ENCODE measurements at regions not wholly inside any gene's neighbourhood (a gene's known extent, or its start where the extent isn't known, plus 50 kb on each side); places are given as distances from the start of the nearest gene placed in this dataset.
"Not testable (repeated sequence)": the region's sequence is repeated elsewhere in the genome, so short reads cannot be mapped to it uniquely, and the experiment has no call there.

- no peak for TF ChIP-seq EZH2 (IDR thresholded peaks at IDR 0.05; ENCODE audit: low read depth, unreplicated experiment)
- no peak for TF ChIP-seq ZNF114 (CRISPR knock-in tag; IDR thresholded peaks at IDR 0.05)
- TF ChIP-seq STAT1 (IDR thresholded peaks at IDR 0.05; ENCODE audit: unreplicated experiment): no peak
- TF ChIP-seq, protein P1, sequence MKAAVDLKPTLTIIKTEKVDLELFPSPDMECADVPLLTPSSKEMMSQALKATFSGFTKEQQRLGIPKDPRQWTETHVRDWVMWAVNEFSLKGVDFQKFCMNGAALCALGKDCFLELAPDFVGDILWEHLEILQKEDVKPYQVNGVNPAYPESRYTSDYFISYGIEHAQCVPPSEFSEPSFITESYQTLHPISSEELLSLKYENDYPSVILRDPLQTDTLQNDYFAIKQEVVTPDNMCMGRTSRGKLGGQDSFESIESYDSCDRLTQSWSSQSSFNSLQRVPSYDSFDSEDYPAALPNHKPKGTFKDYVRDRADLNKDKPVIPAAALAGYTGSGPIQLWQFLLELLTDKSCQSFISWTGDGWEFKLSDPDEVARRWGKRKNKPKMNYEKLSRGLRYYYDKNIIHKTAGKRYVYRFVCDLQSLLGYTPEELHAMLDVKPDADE (IDR thresholded peaks at IDR 0.05): no peak
- TF ChIP-seq CREB1 (CRISPR knock-in tag; IDR thresholded peaks at IDR 0.05; ENCODE audit: low read depth): no peak
Observed at GRCh38 chr6:81023007-81023582, 729.4 kb downstream of the TENT5A start (continued).

GRCh38 chr6:81017586-81017985 lies 734.9 kb downstream of the TENT5A start:
- not testable (repeated sequence) for H3K4me2 ChIP-seq; H4K20me1 ChIP-seq (replicated peaks; ENCODE audit: insufficient read depth); H3K79me2 ChIP-seq (replicated peaks; ENCODE audit: insufficient read depth); H3K9me2 ChIP-seq (ENCODE audit: insufficient read depth); H3K4me1 Mint-ChIP-seq; H3K4me1 ChIP-seq (ENCODE audit: insufficient read depth); ATAC-seq; H3K4me3 Mint-ChIP-seq; H3F3A ChIP-seq (replicated peaks; ENCODE audit: low read depth); H2AFZ ChIP-seq; DNase-seq (ENCODE audit: low spot score); H3K27ac Mint-ChIP-seq; H3K27me3 ChIP-seq (ENCODE audit: insufficient read depth); H3K27ac ChIP-seq (ENCODE audit: low read depth); H3K27me3 Mint-ChIP-seq (ENCODE audit: insufficient read depth, low read depth, poor library complexity); H3K4me3 ChIP-seq
- H3K36me3 ChIP-seq (ENCODE audit: insufficient read depth): peaks cover 23% of the 10 kb centered on the region
- Mint-ChIP-seq H3K36me3 (ENCODE audit: low read depth) (peaks cover 42% of the 10 kb centered on the region; the same call in 2 of the 3 replicates), H3K9me3 (peaks cover 89% of the 10 kb centered on the region)

- Mint-ChIP-seq H3K27me3 (ENCODE audit: insufficient read depth, low read depth, poor library complexity) (no peaks in the 10 kb centered on the region), H3K9me3 (peaks cover 32% of the 10 kb centered on the region), H3K4me3 (no peak overlapping the region), H3K4me1 (no peaks in the 10 kb centered on the region), H3K36me3 (ENCODE audit: low read depth) (peaks cover 16% of the 10 kb centered on the region), H3K27ac (no peak overlapping the region)
- Histone ChIP-seq H3K9me2 (ENCODE audit: insufficient read depth) (no peaks in the 10 kb centered on the region), H3K79me2 (replicated peaks; ENCODE audit: insufficient read depth) (no peaks in the 10 kb centered on the region), H3K36me3 (ENCODE audit: insufficient read depth) (no peaks in the 10 kb centered on the region), H3K4me3 (no peak overlapping the region), H2AFZ (no peak overlapping the region), H3F3A (replicated peaks; ENCODE audit: low read depth) (no peaks in the 10 kb centered on the region), H4K20me1 (replicated peaks; ENCODE audit: insufficient read depth) (no peaks in the 10 kb centered on the region), H3K27me3 (ENCODE audit: insufficient read depth) (no peaks in the 10 kb centered on the region), H3K4me1 (ENCODE audit: insufficient read depth) (no peaks in the 10 kb centered on the region), H3K27ac (ENCODE audit: low read depth) (no peak overlapping the region), H3K4me2 (no peak overlapping the region)
- DNase-seq (ENCODE audit: low spot score) (no peak), ATAC-seq (no peak)
- TF ChIP-seq NANOG (IDR thresholded peaks at IDR 0.05; ENCODE audit: borderline replicate concordance): no peak
- no peak for TF ChIP-seq CREB1 (CRISPR knock-in tag; IDR thresholded peaks at IDR 0.05; ENCODE audit: low read depth)
- TF ChIP-seq EZH2phosphoT487 (IDR thresholded peaks at IDR 0.05; ENCODE audit: unreplicated experiment): no peak
- TF ChIP-seq, protein P2, sequence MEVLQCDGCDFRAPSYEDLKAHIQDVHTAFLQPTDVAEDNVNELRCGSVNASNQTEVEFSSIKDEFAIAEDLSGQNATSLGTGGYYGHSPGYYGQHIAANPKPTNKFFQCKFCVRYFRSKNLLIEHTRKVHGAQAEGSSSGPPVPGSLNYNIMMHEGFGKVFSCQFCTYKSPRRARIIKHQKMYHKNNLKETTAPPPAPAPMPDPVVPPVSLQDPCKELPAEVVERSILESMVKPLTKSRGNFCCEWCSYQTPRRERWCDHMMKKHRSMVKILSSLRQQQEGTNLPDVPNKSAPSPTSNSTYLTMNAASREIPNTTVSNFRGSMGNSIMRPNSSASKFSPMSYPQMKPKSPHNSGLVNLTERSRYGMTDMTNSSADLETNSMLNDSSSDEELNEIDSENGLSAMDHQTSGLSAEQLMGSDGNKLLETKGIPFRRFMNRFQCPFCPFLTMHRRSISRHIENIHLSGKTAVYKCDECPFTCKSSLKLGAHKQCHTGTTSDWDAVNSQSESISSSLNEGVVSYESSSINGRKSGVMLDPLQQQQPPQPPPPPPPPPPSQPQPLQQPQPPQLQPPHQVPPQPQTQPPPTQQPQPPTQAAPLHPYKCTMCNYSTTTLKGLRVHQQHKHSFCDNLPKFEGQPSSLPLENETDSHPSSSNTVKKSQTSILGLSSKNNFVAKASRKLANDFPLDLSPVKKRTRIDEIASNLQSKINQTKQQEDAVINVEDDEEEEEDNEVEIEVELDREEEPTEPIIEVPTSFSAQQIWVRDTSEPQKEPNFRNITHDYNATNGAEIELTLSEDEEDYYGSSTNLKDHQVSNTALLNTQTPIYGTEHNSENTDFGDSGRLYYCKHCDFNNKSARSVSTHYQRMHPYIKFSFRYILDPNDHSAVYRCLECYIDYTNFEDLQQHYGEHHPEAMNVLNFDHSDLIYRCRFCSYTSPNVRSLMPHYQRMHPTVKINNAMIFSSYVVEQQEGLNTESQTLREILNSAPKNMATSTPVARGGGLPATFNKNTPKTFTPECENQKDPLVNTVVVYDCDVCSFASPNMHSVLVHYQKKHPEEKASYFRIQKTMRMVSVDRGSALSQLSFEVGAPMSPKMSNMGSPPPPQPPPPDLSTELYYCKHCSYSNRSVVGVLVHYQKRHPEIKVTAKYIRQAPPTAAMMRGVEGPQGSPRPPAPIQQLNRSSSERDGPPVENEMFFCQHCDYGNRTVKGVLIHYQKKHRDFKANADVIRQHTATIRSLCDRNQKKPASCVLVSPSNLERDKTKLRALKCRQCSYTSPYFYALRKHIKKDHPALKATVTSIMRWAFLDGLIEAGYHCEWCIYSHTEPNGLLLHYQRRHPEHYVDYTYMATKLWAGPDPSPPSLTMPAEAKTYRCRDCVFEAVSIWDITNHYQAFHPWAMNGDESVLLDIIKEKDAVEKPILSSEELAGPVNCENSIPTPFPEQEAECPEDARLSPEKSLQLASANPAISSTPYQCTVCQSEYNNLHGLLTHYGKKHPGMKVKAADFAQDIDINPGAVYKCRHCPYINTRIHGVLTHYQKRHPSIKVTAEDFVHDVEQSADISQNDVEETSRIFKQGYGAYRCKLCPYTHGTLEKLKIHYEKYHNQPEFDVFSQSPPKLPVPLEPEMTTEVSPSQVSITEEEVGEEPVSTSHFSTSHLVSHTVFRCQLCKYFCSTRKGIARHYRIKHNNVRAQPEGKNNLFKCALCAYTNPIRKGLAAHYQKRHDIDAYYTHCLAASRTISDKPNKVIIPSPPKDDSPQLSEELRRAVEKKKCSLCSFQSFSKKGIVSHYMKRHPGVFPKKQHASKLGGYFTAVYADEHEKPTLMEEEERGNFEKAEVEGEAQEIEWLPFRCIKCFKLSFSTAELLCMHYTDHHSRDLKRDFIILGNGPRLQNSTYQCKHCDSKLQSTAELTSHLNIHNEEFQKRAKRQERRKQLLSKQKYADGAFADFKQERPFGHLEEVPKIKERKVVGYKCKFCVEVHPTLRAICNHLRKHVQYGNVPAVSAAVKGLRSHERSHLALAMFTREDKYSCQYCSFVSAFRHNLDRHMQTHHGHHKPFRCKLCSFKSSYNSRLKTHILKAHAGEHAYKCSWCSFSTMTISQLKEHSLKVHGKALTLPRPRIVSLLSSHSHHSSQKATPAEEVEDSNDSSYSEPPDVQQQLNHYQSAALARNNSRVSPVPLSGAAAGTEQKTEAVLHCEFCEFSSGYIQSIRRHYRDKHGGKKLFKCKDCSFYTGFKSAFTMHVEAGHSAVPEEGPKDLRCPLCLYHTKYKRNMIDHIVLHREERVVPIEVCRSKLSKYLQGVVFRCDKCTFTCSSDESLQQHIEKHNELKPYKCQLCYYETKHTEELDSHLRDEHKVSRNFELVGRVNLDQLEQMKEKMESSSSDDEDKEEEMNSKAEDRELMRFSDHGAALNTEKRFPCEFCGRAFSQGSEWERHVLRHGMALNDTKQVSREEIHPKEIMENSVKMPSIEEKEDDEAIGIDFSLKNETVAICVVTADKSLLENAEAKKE (CRISPR knock-in tag; IDR thresholded peaks at IDR 0.05): no peak
- no peak for TF ChIP-seq JUNB (IDR thresholded peaks at IDR 0.05; ENCODE audit: unreplicated experiment)
- no peak for TF ChIP-seq CTCF (conservative IDR thresholded peaks at IDR 0.05; ENCODE audit: low read depth in 2 of 2)
- TF ChIP-seq EZH2 (IDR thresholded peaks at IDR 0.05; ENCODE audit: low read depth, unreplicated experiment): no peak
- no peak for TF ChIP-seq ZNF331 (CRISPR knock-in tag; IDR thresholded peaks at IDR 0.05; ENCODE audit: low read depth)
- no peak for TF ChIP-seq ZNF114 (CRISPR knock-in tag; IDR thresholded peaks at IDR 0.05)
Observed at GRCh38 chr6:81003894-81004293, 748.6 kb downstream of the TENT5A start.

Measured in GM23338 (cell line).